Neutrophil (primary cell): ENCODE measurements at regions not wholly inside any gene's neighbourhood (a gene's known extent, or its start where the extent isn't known, plus 50 kb on each side); places are given as distances from the start of the nearest gene placed in this dataset.
"Not testable (repeated sequence)": the region's sequence is repeated elsewhere in the genome, so short reads cannot be mapped to it uniquely, and the experiment has no call there.

ENCODE experiments used
- H3K27ac ChIP-seq: fragments of 200-600 bp; sonication (generic); 2 replicates; pipeline ENCODE4 v1.5.1; 2016; ENCODE audit warnings: mild to moderate bottlenecking, moderate library complexity
- H3K27me3 ChIP-seq: fragments of 200-600 bp; sonication (generic); 2 replicates; pipeline ENCODE4 v1.6.0; 2016; ENCODE audit warnings: mild to moderate bottlenecking
- H3K36me3 ChIP-seq: fragments of 200-600 bp; sonication (generic); 2 replicates; pipeline ENCODE4 v1.5.1; 2017
- H3K4me1 ChIP-seq, 2 experiments: fragments of 200-600 bp in 1 of 2; sonication (generic) in 1 of 2; 1 replicate in 1 of 2; 2 replicates in 1 of 2; pipeline versions ENCODE4 v1.5.1 to v1.6.1; 2013 to 2016; ENCODE audit warnings: low read depth in 1 of 2, low read length in 1 of 2, mild to moderate bottlenecking in 1 of 2, moderate library complexity in 1 of 2; ENCODE audit not compliant: control insufficient read depth in 1 of 2, insufficient read depth in 1 of 2
- H3K4me3 ChIP-seq, 2 experiments: fragments of 200-600 bp in 1 of 2; sonication (generic) in 1 of 2; 1 replicate in 1 of 2; 2 replicates in 1 of 2; pipeline ENCODE4 v1.5.1; 2013 to 2016; ENCODE audit warnings: low read depth in 1 of 2, low read length in 1 of 2, mild to moderate bottlenecking in 1 of 2, moderate library complexity in 1 of 2
- H3K9me3 ChIP-seq: fragments of 200-600 bp; sonication (generic); 2 replicates; pipeline ENCODE4 v1.5.1; 2016
- CTCF ChIP-seq: fragments of 200-600 bp; sonication (generic); IDR thresholded peaks from 2 replicates; pipeline ENCODE4 v1.5.1; 2016; ENCODE audit warnings: antibody characterized with exemption

- no peak overlapping the region for H3K4me3 ChIP-seq
- H3K9me3 ChIP-seq = no peaks in the 10 kb centered on the region
- no peaks in the 10 kb centered on the region for H3K27me3 ChIP-seq
- no peaks in the 10 kb centered on the region for H3K36me3 ChIP-seq
- H3K4me1 ChIP-seq = peaks cover 0 to 3% of the 10 kb centered on the region in 2 experiments
- no peak overlapping the region for H3K27ac ChIP-seq
- TF ChIP-seq CTCF = no peak
These were observed 471.2 kb upstream of the RUNX1 start for GRCh38 chr21:35520302-35520701.

- Histone ChIP-seq H3K9me3 (no peaks in the 10 kb centered on the region), H3K4me1 (no peaks in the 10 kb centered on the region), H3K27ac (no peak overlapping the region), H3K36me3 (no peaks in the 10 kb centered on the region), H3K4me3 (no peak overlapping the region), H3K27me3 (no peaks in the 10 kb centered on the region)
- no peak for TF ChIP-seq CTCF
These were observed 468.8 kb upstream of the RUNX1 start for GRCh38 chr21:35517865-35518264.

- not testable (repeated sequence) for H3K36me3 ChIP-seq
These were observed 467.2 kb upstream of the RUNX1 start for GRCh38 chr21:35516292-35516691.

GRCh38 chr21:35512346-35512745, 463.2 kb upstream of the RUNX1 start:
- no peaks in the 10 kb centered on the region for H3K36me3 ChIP-seq
- TF ChIP-seq CTCF = no peak
- H3K27ac ChIP-seq = no peak overlapping the region
- H3K9me3 ChIP-seq = no peaks in the 10 kb centered on the region
- no peak overlapping the region for H3K4me3 ChIP-seq
- H3K4me1 ChIP-seq = peaks cover 28 to 32% of the 10 kb centered on the region in 2 experiments
- H3K27me3 ChIP-seq = no peaks in the 10 kb centered on the region

More at GRCh38 chr21:35516292-35516691, 467.2 kb upstream of the RUNX1 start:
- not testable (repeated sequence) for H3K4me3 ChIP-seq, H3K27ac ChIP-seq, H3K4me1 ChIP-seq, H3K9me3 ChIP-seq, H3K27me3 ChIP-seq

GRCh38 chr21:35511696-35512162, 462.6 kb upstream of the RUNX1 start:
- Histone ChIP-seq H3K4me3 (no peak overlapping the region), H3K27ac (no peak overlapping the region), H3K4me1 (peaks cover 28 to 34% of the 10 kb centered on the region in 2 experiments), H3K9me3 (no peaks in the 10 kb centered on the region), H3K36me3 (no peaks in the 10 kb centered on the region), H3K27me3 (no peaks in the 10 kb centered on the region)
- TF ChIP-seq CTCF = no peak

GRCh38 chr21:35510957-35511695, 462.0 kb upstream of the RUNX1 start:
- no peaks in the 10 kb centered on the region for H3K9me3 ChIP-seq
- H3K4me1 ChIP-seq = peaks cover 28 to 34% of the 10 kb centered on the region in 2 experiments
- no peak overlapping the region for H3K27ac ChIP-seq
- no peaks in the 10 kb centered on the region for H3K36me3 ChIP-seq
- no peaks in the 10 kb centered on the region for H3K27me3 ChIP-seq
- H3K4me3 ChIP-seq = no peak overlapping the region
- TF ChIP-seq CTCF = no peak
